KMS-11 (cell line): ENCODE measurements at regions not wholly inside any gene's neighbourhood (a gene's known extent, or its start where the extent isn't known, plus 50 kb on each side); places are given as distances from the start of the nearest gene placed in this dataset.

Source experiments
- H2AFZ ChIP-seq: fragments of 200-600 bp; sonication (generic); 2 replicates; pipeline ENCODE4 v1.6.1; 2016; ENCODE audit warnings: antibody characterized with exemption, mixed run types, low read depth
- H3K27ac ChIP-seq: fragments of 200-600 bp; sonication (generic); 2 replicates; pipeline ENCODE4 v1.6.1; 2016; ENCODE audit warnings: mild to moderate bottlenecking, mixed run types
- H3K27me3 ChIP-seq: fragments of 200-600 bp; sonication (generic); 2 replicates; pipeline ENCODE4 v1.6.1; 2017; ENCODE audit warnings: mild to moderate bottlenecking, low read depth, mixed run types, moderate library complexity; ENCODE audit not compliant: insufficient read depth
- H3K36me3 ChIP-seq: fragments of 200-600 bp; sonication (generic); 2 replicates; pipeline ENCODE4 v1.6.1; 2017; ENCODE audit warnings: mild to moderate bottlenecking, mixed run types; ENCODE audit not compliant: insufficient read depth
- H3K4me1 ChIP-seq: fragments of 200-600 bp; sonication (generic); 2 replicates; pipeline ENCODE4 v1.6.1; 2016; ENCODE audit warnings: mild to moderate bottlenecking, low read depth, mixed run types; ENCODE audit not compliant: poor library complexity, severe bottlenecking
- H3K4me2 ChIP-seq: fragments of 200-600 bp; sonication (generic); 2 replicates; pipeline ENCODE4 v1.7.0; 2016; ENCODE audit warnings: mild to moderate bottlenecking, mixed run types
- H3K4me3 ChIP-seq: fragments of 200-600 bp; sonication (generic); IDR thresholded peaks from 2 replicates; pipeline ENCODE4 v1.6.1; 2017; ENCODE audit warnings: low read depth, low read length, mixed read lengths; ENCODE audit not compliant: insufficient read depth
- H3K79me2 ChIP-seq: fragments of 200-600 bp; sonication (generic); 2 replicates; pipeline ENCODE4 v1.6.1; 2016; ENCODE audit warnings: low read depth, mixed run types; ENCODE audit not compliant: insufficient read depth
- H3K9ac ChIP-seq: fragments of 200-600 bp; sonication (generic); 2 replicates; pipeline ENCODE4 v1.6.1; 2016; ENCODE audit warnings: mild to moderate bottlenecking, mixed run types
- H4K20me1 ChIP-seq: fragments of 200-600 bp; sonication (generic); 2 replicates; pipeline ENCODE4 v1.6.1; 2016; ENCODE audit warnings: mild to moderate bottlenecking, mixed run types; ENCODE audit not compliant: insufficient read depth
- TF ChIP-seq, protein P1 (sequence below): fragments of 200-600 bp; sonication (generic); conservative IDR thresholded peaks from 2 replicates; pipeline ENCODE4 v1.6.1; 2017; ENCODE audit warnings: low read depth, mild to moderate bottlenecking, antibody characterized with exemption, low read length, moderate library complexity, mixed read lengths

DNA sequence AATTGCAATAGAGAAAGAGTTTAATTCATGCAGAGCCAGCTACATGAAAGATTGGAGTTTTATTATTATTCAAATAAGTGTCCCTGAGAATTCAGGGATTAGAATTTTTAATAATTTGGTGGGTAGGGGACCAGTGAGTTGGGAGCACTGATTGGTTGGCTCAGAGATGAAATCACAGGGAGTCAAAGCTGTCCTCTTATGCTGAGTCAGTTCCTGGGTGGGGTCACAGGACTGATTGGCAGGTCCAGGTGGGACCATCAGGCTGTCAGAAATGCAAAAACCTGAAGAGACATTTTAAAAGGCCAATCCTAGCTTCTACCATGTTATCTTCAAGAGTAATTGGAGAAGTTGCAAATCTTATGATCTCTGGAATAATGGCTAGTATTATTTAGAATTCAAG lies 56.0 kb upstream of the KAT6B start:
- Histone ChIP-seq H3K36me3 (no peaks in the 10 kb centered on the region), H3K27ac (no peak overlapping the region), H3K79me2 (no peaks in the 10 kb centered on the region), H3K4me3 (no peak overlapping the region), H2AFZ (no peak overlapping the region), H3K27me3 (no peaks in the 10 kb centered on the region), H3K9ac (no peak overlapping the region), H3K4me1 (peaks cover 6% of the 10 kb centered on the region), H4K20me1 (no peaks in the 10 kb centered on the region), H3K4me2 (no peak overlapping the region)
- TF ChIP-seq, protein P1, sequence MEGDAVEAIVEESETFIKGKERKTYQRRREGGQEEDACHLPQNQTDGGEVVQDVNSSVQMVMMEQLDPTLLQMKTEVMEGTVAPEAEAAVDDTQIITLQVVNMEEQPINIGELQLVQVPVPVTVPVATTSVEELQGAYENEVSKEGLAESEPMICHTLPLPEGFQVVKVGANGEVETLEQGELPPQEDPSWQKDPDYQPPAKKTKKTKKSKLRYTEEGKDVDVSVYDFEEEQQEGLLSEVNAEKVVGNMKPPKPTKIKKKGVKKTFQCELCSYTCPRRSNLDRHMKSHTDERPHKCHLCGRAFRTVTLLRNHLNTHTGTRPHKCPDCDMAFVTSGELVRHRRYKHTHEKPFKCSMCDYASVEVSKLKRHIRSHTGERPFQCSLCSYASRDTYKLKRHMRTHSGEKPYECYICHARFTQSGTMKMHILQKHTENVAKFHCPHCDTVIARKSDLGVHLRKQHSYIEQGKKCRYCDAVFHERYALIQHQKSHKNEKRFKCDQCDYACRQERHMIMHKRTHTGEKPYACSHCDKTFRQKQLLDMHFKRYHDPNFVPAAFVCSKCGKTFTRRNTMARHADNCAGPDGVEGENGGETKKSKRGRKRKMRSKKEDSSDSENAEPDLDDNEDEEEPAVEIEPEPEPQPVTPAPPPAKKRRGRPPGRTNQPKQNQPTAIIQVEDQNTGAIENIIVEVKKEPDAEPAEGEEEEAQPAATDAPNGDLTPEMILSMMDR, result no peak

DNA sequence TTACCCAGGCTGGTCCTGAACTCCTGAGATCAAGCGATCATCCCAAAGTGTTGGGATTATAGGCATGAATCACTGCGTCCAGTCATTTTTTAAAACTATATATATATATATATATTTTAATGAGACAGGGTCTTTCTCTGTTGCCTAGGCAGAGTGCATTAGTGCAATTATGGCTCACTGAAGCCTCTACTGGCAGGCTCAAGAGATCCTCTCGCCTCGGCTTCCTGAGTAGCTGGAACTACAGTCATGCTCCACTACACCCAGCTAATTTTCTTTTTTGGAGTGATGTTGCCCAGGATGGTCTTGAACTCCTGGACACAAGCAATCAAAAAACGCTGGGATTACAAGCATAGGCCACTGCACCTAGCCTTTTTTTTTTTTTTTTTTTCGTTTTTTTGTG lies 55.3 kb upstream of the KAT6B start:
- Histone ChIP-seq H2AFZ (no peak overlapping the region), H3K36me3 (no peaks in the 10 kb centered on the region), H3K27me3 (no peaks in the 10 kb centered on the region)

DNA sequence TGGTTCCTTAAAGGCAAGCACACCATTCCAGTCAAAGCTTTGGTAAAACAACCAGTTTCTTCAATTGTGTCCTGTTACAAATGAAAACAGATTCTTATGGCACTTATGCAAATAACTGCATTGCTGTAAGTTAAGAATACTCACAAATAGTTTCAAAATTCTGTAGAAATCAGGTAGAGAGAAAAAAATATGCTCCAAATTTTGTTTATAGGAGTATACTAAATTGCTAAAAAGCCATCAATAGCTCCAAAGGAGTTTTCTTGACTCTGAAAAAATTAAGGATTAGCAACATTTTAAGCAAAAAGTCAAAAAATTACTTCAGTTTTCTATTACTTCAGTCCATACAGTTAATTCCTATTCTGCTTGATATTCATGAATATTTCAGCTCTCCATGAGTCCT lies 51.3 kb upstream of the KAT6B start:
- no peak overlapping the region for H3K4me3 ChIP-seq
- H4K20me1 ChIP-seq, result no peaks in the 10 kb centered on the region
- no peaks in the 10 kb centered on the region for H3K36me3 ChIP-seq
- H3K79me2 ChIP-seq, result no peaks in the 10 kb centered on the region
- peaks cover 12% of the 10 kb centered on the region for H3K4me1 ChIP-seq
- no peak overlapping the region for H3K27ac ChIP-seq
- no peak overlapping the region for H3K9ac ChIP-seq
- no peak overlapping the region for H2AFZ ChIP-seq
- H3K4me2 ChIP-seq, result peak overlapping the region; percentile 4; the same call in 1 of the 2 replicates
- H3K27me3 ChIP-seq, result no peaks in the 10 kb centered on the region
- TF ChIP-seq, protein P1, result no peak

More for the DNA sequence above, 55.3 kb upstream of the KAT6B start:
- Histone ChIP-seq H4K20me1 (no peaks in the 10 kb centered on the region), H3K4me2 (no peak overlapping the region), H3K79me2 (no peaks in the 10 kb centered on the region), H3K4me3 (no peak overlapping the region), H3K4me1 (peaks cover 12% of the 10 kb centered on the region), H3K27ac (no peak overlapping the region), H3K9ac (no peak overlapping the region)
- TF ChIP-seq, protein P1, result no peak
